ENCODE measurements at regions not wholly inside any gene's neighbourhood (a gene's known extent, or its start where the extent isn't known, plus 50 kb on each side); places are given as distances from the start of the nearest gene placed in this dataset.

DNA sequence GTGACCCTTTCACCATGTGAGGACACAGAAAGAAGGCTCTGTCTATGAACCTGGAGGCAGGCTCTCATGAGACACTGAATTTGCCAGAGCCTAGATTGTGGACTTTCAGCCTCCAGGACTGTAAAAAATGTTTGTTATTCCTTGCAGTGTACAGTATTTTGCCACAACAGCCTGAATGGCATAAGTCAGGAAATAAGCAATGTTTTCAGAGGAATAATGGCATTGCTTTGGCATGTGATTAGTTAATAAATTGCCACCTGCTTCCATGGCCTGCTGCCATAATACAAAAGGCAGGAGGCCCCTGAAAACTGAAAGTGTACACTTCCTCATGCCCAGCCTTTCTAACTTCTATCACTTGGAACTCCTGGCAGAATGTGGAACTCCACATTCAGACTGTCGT, 408.1 kb downstream of the GADD45G start:
- DNase-seq = no peak

DNA sequence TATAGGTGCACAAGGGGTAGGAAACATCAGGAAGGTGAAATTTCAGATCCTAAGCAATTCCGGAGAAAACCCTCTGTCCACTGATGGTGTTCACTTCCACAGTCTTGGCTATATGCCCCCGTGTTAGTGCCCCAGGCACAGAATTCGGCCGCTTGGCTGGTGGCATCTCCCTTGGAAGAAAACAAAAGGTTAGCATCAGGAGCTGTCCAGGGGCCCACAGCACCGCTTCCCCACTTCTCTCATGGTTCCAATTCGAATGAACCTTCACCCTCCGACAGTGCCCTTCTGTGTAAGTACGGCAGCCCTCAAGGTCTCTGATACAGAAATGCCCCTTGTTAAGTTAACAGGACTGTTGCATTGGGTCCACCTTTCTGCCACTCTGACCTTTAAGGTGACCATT, 409.0 kb downstream of the GADD45G start:
- DNase-seq = no peak

DNA sequence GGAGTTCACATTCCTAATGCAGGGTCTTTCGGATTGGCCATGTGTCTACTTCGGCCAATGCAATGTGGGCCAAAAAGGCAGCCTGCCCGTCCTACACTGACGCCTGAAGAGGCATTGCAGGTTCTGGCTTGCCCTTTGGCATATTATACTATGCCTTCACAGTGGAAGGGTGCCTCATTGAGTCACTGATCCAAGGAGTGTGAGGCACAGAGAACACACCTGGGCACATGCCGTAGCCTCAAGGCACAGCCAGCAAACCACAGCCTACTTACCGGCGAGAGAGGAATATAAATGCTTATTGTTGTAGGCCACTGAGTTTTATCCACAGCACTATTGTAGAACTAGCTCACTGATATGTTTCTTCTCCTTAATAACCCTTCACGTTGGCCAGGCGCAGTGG, 409.6 kb downstream of the GADD45G start:
- no peak for DNase-seq

DNA sequence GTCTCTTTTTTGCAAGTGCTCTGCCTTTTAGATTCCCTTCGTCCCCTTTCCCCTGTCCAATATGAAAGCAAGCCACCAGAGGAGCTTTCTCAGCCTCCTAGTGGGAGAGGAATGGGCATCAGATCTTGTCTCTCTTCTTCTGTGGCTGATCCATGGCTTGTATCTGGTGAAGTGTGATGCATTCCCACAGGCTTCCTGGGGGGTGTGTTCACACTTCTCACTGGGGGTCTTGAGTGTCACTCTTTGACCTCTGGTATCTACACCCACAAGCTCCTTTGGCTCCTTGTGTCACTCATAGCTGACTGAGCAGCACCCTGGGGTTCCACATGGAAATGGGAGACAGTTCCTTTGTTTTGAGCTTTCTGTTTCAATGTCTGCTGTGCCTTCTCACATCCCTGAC, 411.5 kb downstream of the GADD45G start:
- DNase-seq = no peak

DNA sequence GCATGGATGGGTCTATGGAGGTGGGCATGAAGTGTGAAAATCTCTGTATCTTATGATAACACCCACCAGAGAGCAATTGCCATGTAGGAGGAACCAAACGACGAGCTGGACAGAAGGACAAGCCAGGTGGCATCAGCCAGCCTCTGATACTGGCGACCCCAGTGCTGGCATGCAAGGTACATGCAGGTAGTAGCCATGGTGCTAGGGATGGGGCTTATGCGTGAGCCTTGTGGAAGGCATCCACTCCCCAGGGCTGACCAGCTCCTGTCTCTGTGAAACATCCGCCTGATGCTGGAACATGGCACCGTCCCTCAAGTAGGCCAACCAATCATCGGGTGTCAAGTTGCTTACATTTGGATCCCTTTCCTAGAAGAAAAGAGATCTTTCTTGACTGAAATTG, 412.9 kb downstream of the GADD45G start:
- DNase-seq = no peak

DNA sequence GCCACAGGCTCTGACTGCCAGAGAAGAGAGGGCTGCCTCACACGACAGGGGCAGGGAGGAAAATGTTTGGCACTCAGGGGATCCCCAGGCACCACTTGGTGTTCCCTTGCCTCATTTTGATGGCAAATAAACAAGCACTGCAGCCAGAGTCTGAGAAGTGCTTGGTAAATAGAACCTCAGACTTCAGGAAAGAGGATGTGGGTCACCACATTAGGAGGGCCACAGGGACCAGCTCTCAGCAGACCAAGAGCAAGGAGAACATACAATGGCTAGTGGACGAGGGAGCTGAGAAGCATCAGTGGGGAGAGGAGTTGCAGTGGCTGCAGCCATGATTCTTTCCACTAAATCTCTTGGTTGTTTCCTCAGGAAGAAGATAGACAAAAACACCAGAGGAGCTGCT, 413.9 kb downstream of the GADD45G start:
- DNase-seq = no peak

DNA sequence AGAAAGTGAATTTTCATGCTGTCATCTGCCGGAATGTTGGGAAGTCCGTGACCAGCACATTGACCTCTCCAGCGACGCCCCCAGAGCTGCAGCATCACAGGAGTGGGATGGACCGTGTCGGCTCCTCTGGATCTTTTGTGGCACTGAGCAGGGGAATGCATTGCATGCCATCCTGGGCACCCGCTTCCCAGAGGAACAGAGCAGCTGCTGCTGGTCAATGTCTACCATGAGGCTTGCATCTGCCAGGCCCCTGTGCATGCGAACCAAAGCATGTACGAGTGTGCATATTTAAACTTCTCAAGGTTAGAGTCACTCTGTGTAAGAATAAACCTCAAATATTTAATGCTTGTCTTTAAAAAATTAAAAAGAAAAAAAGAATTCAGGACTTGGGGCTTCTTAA, 414.8 kb downstream of the GADD45G start:
- DNase-seq = no peak

DNA sequence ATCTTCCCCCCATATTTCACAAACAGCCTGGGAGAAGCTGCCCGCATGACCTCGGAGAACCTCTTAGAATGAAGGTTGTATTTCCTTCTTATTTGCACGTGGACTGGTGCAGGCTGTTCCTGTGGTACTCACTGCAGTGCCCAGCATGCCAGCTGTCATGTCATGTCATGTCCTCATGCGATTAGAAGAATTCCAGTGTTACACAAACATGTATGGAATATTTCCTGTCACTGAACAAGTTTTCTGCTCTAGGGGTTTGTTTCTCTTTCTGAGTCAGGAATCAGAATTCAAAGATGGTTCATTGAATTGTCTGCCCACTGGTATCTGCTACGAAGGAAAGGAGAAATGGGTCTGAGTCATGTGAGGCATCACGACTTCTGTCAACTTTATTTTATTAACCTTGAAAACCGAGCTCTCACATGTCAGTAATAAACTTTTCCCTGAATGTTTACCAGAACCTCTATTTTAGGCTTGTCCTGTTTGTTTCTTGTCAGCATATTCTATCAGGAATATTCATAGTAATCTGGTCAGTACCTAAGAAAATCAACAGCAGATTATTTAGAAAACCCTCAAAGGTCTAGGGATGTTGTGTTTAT, 415.6 kb downstream of the GADD45G start:
- DNase-seq = no peak

DNA sequence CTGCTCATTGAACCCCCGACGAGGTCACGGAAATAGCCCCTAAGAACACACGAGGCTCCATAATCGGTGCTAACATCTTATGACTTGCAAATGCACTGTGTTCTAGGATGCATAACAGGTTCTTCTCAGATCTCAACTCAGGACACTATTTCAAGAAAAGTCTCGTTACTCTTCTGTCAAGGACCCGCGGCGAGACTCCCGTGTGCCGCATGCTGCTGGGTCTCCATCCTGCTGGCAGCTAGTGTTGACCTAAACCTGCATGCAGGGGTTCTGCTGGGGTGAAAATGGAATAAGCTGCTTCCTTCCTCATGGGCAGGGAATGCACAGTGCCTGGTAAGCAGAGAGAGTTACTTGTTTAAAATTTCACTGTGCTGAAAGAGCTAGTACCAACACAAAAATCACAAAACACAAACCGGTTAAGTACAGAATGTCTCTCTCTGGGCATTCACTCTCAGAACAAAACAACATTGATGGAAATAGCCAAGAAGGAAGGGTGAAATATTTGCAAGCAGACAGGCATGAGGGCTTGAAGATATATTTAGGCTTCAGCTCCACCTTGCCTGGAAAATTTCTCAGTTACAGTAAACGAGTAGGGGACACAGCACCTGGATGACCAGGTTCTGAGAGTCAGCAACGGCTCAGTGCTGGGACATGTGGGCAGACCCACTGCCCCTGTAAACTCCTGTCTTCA, 416.5 kb downstream of the GADD45G start:
- DNase-seq = no peak

DNA sequence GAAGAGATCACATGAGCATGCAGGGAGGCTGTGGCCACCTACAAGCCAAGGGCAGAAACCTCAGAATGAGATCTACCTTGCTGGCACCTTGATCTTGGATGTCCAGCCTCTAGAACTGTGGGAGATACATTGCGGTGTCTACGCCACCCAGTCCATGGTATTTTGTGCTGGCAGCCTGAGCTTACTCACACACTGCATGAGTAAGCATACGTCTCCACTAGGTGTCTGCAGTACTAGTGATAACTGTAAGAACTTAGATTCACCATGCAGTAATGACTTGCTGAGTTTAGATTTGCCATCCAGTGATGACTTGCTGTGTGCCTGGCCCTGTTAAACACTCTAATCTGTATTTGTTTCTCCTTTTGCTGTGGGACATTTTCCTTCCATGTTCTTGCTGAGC, 417.7 kb downstream of the GADD45G start:
- no peak for DNase-seq

DNA sequence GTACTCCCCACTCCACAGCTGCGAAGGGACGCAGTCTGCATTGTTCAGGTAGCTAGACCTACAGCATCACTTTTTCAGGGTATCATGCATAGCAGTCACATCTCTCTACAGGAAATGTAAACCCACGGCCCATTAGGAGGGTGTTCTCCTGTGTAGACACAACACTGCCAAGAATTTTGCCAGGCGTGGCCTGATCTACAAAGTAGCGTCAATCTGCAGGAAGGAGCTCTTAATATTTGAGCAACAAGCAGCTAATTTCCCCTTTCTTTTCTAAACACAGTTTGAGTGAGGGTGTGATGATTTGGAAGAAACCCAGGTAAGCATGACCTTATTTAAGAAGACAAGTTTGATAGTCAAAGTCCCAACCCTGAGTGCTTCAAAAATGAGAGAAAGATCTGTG, 419.0 kb downstream of the GADD45G start:
- no peak for DNase-seq

DNA sequence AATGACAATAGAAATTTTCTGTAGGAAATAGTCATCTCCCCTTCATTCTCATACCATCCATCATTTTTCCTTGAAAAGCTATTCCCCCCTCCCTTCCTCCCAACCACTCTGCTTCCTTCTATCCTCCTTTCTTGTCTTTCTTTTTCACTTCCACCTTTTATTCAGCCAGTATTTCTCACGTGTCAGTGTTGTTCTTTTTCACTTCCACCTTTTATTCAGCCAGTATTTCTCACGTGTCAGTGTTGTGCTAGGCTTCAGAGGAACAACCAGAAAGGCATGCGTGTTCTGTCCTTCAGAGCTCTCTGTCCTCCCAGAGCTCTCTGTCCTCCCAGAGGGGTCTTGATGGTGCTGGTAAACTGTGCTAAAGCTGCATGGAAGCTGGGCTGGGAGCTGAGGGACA, 419.6 kb downstream of the GADD45G start:
- no peak for DNase-seq

DNA sequence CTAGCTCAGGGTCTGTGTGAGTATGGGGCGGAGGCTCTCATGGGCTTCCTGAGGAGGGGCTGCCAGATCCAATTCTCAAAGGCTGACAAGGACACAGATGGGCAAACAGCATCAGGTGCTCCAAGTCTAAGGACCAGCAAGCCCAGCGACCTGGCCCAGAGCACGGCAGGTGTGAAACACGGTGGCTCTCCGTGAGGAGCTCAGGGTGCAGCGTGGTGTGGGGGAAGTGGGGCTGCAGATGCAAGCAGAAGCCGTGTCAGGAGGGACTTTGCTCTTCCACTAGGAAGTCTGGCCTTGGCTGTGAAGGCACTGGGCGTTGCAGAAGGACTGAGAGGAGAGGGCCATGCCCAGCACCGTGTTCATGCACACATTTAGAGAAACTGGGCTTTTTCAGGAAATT, 420.0 kb downstream of the GADD45G start:
- DNase-seq = no peak

DNA sequence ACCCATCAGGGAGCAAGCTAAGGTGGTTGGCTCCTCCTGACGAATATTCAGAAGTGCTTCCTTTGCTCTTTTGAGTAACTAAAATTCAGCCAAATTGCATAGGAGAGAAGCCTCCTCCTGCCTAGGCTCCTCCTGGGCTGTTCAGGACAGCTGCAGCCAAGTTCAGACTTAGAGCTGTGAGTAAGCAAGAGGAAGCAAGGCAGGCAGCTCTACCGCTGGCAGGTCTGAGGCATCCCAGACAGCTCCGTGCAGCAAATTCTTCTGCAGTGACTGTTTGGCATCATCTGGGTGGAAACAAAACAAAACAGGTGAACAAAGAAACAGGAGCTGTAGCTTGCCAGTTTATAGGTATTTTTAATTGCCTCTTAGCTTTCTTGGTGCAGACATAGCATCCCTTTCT, 421.0 kb downstream of the GADD45G start:
- no peak for DNase-seq

DNA sequence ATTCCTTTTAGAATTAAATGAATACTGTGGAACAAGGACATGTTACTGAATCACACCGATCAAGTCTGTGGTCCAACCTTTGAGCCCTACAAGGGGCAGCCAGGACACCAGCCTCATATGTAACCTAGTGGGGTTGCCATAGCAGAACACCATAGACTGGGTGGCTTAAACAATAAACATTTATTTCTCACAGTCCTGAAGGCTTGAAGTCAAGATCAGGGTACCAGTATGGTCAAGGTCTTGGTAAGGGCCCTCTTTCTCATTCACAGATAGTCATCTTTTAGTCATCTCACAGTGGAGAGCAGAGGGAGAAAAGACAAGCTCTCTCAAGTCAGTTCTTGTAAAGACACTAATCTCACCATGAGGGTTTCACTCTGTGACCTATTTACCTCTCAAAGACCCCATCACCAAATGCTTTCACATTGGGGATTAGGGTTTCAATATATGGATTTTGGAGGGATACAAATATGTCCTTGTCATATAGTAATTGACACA, 422.5 kb downstream of the GADD45G start:
- no peak for DNase-seq

DNA sequence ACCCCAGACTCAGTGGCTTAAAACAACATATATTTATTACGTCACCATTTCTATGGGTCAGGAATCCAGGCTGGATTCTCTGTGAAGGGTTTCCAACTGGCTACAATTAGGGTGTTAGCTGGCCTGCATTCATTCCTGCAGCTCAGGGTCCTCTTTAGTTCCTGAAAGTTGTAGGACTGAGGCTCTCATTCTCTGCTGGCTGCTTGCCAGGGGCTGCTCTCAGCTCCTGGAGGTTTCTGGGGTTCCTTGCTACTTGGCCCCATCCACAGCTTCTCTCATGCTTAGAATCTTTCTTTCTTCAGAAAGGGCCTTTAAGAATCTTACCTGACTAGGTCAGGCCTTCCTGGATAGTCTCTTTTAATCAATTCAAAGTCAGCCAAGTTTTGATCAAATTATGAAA, 424.6 kb downstream of the GADD45G start:
- DNase-seq = no peak

DNA sequence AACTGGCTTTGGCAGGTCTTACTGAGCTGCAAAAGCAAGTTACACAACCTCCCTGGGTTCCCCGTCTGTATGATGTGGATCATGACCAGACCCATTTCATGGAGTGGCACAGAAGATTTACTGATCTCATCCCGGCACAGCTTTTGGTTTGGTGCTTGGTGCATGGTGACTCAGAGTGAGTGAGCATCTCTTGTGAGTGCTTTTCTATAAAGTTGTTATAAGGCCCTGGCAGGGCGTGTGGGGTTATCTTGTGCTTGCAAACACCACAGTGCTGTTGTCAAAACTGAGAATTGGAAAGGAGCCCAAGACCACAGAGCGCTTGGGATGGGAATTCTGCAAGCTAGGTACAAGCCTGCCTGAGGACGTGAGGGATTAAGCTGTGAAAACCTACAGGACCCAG, 425.2 kb downstream of the GADD45G start:
- no peak for DNase-seq

DNA sequence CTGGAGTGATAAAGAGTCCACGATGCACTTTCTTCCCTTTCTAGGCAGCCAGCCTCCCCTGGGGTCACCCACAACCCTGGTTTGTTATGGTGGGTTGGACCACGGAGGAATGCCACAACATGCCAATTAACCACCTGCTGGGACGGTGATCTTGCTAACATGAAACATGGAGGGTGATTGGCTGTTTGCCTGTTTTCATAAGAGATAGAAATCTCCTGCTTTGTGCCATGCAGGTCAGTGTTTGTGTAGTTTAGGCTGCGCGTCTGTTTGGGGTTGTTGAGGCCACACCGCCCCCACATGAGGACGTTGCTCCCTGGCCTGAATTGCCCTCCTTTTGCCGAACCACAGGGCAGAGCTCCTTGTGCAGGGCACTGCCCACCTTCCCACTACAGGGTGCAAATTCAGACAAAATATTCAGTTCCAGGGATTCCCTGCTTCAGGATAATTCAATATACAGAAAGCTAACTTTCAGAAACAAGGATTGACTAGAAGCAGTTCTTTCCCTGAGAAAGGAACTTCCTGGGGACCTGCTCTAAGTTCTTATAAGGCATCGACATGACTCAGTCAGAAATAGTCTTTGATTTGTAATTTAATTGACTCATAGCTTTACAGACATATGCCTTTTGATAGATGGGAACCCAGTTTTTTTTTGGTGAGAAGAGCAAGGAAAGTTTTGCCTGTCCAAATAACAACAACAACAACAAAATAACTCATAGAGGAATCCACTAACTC, 427.6 kb downstream of the GADD45G start:
- no peak for DNase-seq

DNA sequence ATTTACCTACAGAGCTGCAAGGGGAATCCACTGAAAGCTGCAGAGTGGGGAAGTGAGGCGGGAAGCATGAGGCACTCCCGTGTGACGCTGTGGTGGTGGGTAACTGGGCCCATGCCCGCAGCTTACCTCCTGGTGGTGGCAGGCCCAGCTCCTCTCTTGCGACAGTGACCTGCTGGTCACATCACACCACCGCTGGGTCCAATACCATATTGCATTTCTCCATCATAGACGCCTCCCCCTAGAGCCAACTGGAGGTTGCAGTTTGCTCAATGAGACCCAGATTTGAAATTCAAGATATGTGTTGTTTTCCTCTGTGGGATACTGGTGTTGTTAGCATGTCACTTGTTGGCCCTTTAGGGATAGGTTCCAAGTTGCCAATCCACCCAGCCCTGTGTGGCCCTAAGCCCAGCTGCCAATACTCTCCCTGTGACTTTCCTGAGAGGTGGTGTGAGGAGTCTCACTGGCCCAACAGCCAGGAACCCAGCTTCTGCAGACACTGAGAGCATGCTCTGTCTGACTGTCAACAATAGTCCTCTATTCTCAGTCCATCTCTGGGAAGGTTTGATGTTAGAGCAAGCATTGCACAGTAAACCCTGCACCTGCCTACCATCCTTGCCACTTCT, 428.3 kb downstream of the GADD45G start:
- DNase-seq = no peak

DNA sequence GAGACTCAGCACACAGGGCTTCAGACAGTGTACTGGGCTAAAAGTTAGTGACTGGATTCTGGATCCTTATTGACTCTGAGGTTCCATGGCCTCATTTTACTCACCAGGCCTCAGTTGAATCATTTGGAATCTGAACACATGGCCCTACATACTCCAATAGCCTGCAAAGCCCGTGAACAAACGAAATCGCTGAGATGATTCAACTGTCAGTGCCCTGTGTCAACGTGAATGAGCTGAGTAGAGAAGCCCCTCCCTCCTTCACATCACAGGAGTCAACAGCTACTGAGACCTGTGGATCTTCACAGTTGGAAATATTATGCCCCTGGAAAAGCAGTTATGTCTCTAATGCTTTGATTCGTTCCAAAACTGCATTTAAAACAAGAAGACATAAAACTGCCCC, 429.3 kb downstream of the GADD45G start:
- no peak for DNase-seq

DNA sequence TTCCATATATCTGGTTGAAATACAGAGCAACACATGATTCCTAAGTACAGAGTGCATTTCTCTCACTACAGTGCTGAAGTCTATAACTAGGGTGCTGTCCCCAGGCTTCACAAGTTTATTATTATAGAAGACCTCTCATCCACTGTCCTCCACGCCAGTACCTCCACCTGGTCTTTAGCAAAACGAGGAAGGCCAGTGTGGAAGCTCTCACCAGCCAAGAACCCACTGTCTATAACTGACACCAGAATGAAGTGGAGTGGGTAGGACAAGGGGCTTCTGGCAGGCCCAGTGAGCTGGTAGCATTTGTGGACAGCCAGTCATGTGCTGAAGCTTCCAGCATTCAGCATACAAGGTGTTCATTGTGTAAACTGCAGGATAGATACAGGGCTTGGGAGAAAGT, 430.7 kb downstream of the GADD45G start:
- DNase-seq = no peak

DNA sequence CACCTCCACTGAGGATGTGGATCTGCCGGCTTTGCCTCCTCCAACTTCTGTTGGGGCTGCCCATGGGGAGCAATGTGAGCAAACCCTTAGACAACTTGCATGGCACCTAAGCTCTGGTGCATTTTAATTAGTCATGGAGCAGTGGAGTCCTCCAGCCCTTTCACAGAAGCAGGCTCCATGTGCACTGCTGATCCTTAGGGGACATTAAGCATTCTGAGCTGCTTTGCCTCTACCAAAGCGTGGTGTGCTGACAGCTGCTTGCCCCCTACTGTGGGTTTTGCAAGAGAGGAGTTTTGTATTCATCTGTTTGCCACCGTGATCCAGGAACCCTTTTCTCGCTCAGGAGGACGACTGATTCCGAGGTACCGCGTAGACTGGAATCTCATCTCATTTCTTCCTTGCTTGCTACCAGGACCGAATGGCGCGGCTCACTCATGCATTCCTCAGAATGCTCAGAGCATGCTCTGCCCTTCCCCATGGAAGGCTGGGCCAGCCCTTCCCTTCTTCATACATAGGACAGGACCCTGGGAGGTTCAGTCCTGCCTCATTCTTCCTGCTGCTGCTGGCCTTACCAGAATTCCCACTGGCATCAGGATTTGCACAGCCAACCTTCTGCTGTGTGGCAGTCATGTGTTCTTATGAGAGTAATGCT, 432.5 kb downstream of the GADD45G start:
- no peak for DNase-seq

DNA sequence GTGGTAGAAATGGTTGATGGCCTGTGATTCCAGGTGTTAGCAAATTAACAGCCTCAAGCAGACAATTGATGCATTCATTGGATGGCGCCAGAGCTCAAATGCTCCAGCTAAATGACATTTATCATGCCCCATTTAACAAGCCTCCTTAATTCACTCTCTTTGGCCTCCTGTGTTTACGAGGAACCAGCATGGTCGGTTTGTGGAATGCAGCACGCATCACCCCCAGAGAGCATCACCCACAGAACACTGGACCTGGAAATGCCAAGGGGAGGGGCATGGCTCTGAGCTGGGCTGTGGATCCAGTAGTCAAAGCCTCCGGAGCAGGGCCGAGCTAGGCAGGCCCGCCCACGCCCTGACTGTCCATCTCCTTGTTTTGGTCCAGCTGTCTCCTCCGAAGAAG, 434.0 kb downstream of the GADD45G start:
- DNase-seq = no peak

Measured in CD4-positive, alpha-beta T cell treated with Interferon alpha-2 for 1 hour (primary cell).